ENCODE measurements at regions not wholly inside any gene's neighbourhood (a gene's known extent, or its start where the extent isn't known, plus 50 kb on each side); places are given as distances from the start of the nearest gene placed in this dataset.

GRCh38 chr12:59887178-59887577, 291.3 kb downstream of the SLC16A7 start:
- TF ChIP-seq, protein P1, sequence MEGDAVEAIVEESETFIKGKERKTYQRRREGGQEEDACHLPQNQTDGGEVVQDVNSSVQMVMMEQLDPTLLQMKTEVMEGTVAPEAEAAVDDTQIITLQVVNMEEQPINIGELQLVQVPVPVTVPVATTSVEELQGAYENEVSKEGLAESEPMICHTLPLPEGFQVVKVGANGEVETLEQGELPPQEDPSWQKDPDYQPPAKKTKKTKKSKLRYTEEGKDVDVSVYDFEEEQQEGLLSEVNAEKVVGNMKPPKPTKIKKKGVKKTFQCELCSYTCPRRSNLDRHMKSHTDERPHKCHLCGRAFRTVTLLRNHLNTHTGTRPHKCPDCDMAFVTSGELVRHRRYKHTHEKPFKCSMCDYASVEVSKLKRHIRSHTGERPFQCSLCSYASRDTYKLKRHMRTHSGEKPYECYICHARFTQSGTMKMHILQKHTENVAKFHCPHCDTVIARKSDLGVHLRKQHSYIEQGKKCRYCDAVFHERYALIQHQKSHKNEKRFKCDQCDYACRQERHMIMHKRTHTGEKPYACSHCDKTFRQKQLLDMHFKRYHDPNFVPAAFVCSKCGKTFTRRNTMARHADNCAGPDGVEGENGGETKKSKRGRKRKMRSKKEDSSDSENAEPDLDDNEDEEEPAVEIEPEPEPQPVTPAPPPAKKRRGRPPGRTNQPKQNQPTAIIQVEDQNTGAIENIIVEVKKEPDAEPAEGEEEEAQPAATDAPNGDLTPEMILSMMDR (IDR thresholded peaks at IDR 0.05), result no peak
- TF ChIP-seq POLR2A (IDR thresholded peaks at IDR 0.05), result no peak
- TF ChIP-seq EP300 (IDR thresholded peaks at IDR 0.05), result no peak
- no peak for TF ChIP-seq POLR2AphosphoS5 (IDR thresholded peaks at IDR 0.05)
- H3K27me3 ChIP-seq, result no peaks in the 10 kb centered on the region
- no peak overlapping the region for H3K27ac ChIP-seq
- H3K9me3 ChIP-seq, result no peaks in the 10 kb centered on the region
- H3K36me3 ChIP-seq, result no peaks in the 10 kb centered on the region
- H3K4me3 ChIP-seq, result no peak overlapping the region
- no peaks in the 10 kb centered on the region for H3K4me1 ChIP-seq
- intact Hi-C loops (cut with DNase I), result no loop called here
- no peak for DNase-seq
- WGBS, 2 donors, result 78 to 79% methylated on average over 3 of the region's 3 CpGs

DNA sequence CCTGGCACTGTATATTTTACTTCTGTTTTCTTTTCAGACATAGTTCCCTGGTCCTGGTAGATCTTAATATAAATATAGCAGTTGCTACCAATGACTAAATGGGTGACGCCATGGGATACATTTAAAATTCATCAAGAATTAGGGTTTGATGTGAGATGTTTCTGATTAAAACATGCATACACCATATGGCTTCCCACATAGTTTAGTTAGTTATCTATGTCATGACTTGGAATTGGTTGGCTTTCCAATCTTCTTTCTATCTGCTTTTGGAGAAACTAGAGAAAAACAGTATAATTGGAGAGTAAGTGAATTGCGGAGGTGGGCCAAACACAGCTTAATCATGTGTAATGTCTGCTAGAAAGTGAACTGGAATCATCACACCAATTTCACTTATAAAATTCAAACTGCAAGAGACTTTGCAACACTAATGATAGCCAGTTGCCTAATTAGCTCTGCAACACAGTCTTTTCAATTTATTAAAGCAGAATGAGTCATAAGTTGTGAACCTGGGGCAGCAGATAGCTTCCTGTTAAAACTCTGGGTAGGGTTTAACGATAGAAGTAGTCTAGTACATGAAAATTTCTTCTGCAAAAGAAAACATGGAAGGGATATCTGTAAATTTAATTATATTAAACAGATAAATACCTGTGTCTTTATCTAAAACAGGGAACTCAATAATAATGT, 295.2 kb downstream of the SLC16A7 start:
- H3K27me3 ChIP-seq, result no peaks in the 10 kb centered on the region
- no peaks in the 10 kb centered on the region for H3K9me3 ChIP-seq
- intact Hi-C loops (cut with DNase I), result no loop called here
- no peaks in the 10 kb centered on the region for H3K4me1 ChIP-seq
- H3K36me3 ChIP-seq, result no peaks in the 10 kb centered on the region
- 77 to 86% methylated on average over 3 of the region's 3 CpGs for WGBS, 2 donors
- no peak for DNase-seq
- H3K27ac ChIP-seq, result no peak overlapping the region
- H3K4me3 ChIP-seq, result no peak overlapping the region
- TF ChIP-seq EP300 (IDR thresholded peaks at IDR 0.05) (no peak), POLR2AphosphoS5 (IDR thresholded peaks at IDR 0.05) (no peak), POLR2A (IDR thresholded peaks at IDR 0.05) (no peak)
- TF ChIP-seq, protein P1 (IDR thresholded peaks at IDR 0.05), result no peak

DNA sequence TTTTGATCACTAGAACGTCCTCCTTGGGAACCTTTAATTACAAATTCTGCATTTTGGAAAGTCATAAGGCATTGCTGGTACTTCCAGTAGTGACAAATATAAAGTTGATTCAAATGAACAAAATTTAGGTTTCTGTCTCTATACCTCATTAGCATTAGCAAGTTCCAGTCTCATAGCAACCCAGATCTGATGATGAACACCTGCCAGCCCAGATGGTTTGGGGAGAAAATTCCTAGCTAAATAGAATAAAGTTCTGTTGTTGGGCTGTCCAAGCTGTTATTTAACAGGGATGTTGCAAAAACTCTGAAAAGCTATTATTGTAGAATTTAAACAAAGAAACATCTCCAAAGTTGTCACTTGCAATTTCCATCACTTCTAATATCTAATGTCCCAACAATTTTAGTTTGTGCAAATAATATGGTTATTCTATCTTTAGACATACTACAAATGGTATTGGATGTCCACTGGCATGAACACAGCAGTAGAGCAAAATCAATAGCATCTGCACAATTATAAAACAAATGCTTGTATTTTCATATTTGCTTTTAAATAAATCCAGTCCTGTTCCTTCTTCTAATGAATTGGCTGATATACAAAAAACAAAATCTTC, 299.4 kb downstream of the SLC16A7 start:
- intact Hi-C loops (cut with DNase I), result no loop called here
- WGBS, 2 donors, result 80 to 82% methylated on average over 1 of the region's 1 CpG
- TF ChIP-seq, protein P1 (IDR thresholded peaks at IDR 0.05), result no peak
- TF ChIP-seq POLR2AphosphoS5 (IDR thresholded peaks at IDR 0.05) (no peak), EP300 (IDR thresholded peaks at IDR 0.05) (no peak)

GRCh38 chr12:59904874-59905521, 309.2 kb downstream of the SLC16A7 start:
- no peak overlapping the region for H3K4me3 ChIP-seq
- WGBS, 2 donors, result 73 to 75% methylated on average over 3 of the region's 3 CpGs
- H3K9me3 ChIP-seq, result peaks cover 0 to 2% (median 0%) of the 10 kb centered on the region in 4 donors
- TF ChIP-seq POLR2A (IDR thresholded peaks at IDR 0.05), result no peak
- no peak for TF ChIP-seq EP300 (IDR thresholded peaks at IDR 0.05)
- TF ChIP-seq POLR2AphosphoS5 (IDR thresholded peaks at IDR 0.05), result no peak
- TF ChIP-seq, protein P1 (IDR thresholded peaks at IDR 0.05), result no peak
- intact Hi-C loops (cut with DNase I), result no loop called here
- H3K27ac ChIP-seq, result no peak overlapping the region
- H3K4me1 ChIP-seq, result no peaks in the 10 kb centered on the region
- DNase-seq, result no peak
- no peaks in the 10 kb centered on the region for H3K36me3 ChIP-seq
- H3K27me3 ChIP-seq, result no peaks in the 10 kb centered on the region

More for the DNA sequence above, 299.4 kb downstream of the SLC16A7 start:
- Histone ChIP-seq H3K9me3 (no peaks in the 10 kb centered on the region), H3K36me3 (no peaks in the 10 kb centered on the region), H3K27ac (no peak overlapping the region), H3K4me1 (no peaks in the 10 kb centered on the region), H3K27me3 (no peaks in the 10 kb centered on the region), H3K4me3 (no peak overlapping the region)
- no peak for DNase-seq

Data from sigmoid colon (tissue), 6 donors.